Caco-2 (cell line): ENCODE measurements at regions not wholly inside any gene's neighbourhood (a gene's known extent, or its start where the extent isn't known, plus 50 kb on each side); places are given as distances from the start of the nearest gene placed in this dataset.

Experiments used
- BruUV-seq: library from RNA; stranded (reverse); fragments of 400-500 nt; replicated peaks from 2 replicates; lab custom pipeline; 2021; lab: Mats Ljungman, UMichigan
- CTCF ChIA-PET: fragments of 300-600 bp; sonication (Branson Sonifier 250); formaldehyde crosslinking; loops from one replicate; lab custom pipeline; 2022; ENCODE audit warnings: antibody characterized with exemption; lab: Charles Lee
- POLR2A ChIA-PET: fragments of 300-600 bp; sonication (Branson Sonifier 250); formaldehyde crosslinking; loops from one replicate; lab custom pipeline; 2022; ENCODE audit warnings: antibody characterized with exemption; lab: Charles Lee
- DNase-seq, 2 experiments: peaks; one replicate each; pipeline versions ENCODE4 v3.0.0 to v3.0.0-alpha.2; 2020 to 2022
- H3K27me3 ChIP-seq: replicated peaks from 2 replicates; pipeline ENCODE4 v1.6.0; 2011; ENCODE audit warnings: low read length; ENCODE audit not compliant: control insufficient read depth, insufficient read depth
- H3K36me3 ChIP-seq: 2 replicates; pipeline ENCODE4 v1.5.1; 2011; ENCODE audit warnings: low read length; ENCODE audit not compliant: control insufficient read depth, insufficient read depth
- H3K4me1 ChIP-seq: fragments of 250-450 bp; sonication (Bioruptor Pico); 2 replicates; pipeline ENCODE4 v1.5.1; 2020; ENCODE audit warnings: mild to moderate bottlenecking
- H3K4me3 ChIP-seq: 2 replicates; pipeline ENCODE4 v1.5.1; 2011; ENCODE audit warnings: low read depth, mild to moderate bottlenecking, control low read depth, low read length
- H3K9me3 ChIP-seq: fragments of 250-450 bp; sonication (Bioruptor Pico); 2 replicates; pipeline ENCODE4 v1.5.1; 2020; ENCODE audit warnings: mild to moderate bottlenecking, moderate library complexity
- H3K27ac Mint-ChIP-seq: one replicate; pipeline ENCODE4 v1.8.0; 2022; ENCODE audit warnings: mixed read lengths; ENCODE audit not compliant: unreplicated experiment
- H3K27me3 Mint-ChIP-seq: one replicate; pipeline ENCODE4 v1.8.0; 2022; ENCODE audit warnings: mixed read lengths; ENCODE audit not compliant: insufficient read depth, unreplicated experiment
- H3K36me3 Mint-ChIP-seq: one replicate; pipeline ENCODE4 v1.8.0; 2022; ENCODE audit warnings: mild to moderate bottlenecking, mixed read lengths; ENCODE audit not compliant: insufficient read depth, unreplicated experiment
- H3K4me1 Mint-ChIP-seq: one replicate; pipeline ENCODE4 v1.8.0; 2022; ENCODE audit warnings: low read depth, mixed read lengths; ENCODE audit not compliant: unreplicated experiment
- H3K4me3 Mint-ChIP-seq: one replicate; pipeline ENCODE4 v1.8.0; 2022; ENCODE audit warnings: mild to moderate bottlenecking, moderate library complexity, mixed read lengths; ENCODE audit not compliant: unreplicated experiment
- H3K9me3 Mint-ChIP-seq: one replicate; pipeline ENCODE4 v1.8.0; 2022; ENCODE audit warnings: mixed read lengths; ENCODE audit not compliant: unreplicated experiment
- CTCF ChIP-seq, 2 experiments: fragments of 200-600 bp in 1 of 2; IDR thresholded peaks; 1 replicate in 1 of 2; 2 replicates in 1 of 2; pipeline versions ENCODE4 v1.5.1 to v1.8.0; 2011 to 2022; ENCODE audit warnings: antibody characterized with exemption in 1 of 2, control low read depth in 1 of 2, inconsistent platforms in 1 of 2, low read depth in 1 of 2, low read length in 1 of 2, mild to moderate bottlenecking in 1 of 2, moderate library complexity in 1 of 2; ENCODE audit not compliant: insufficient read depth in 1 of 2, severe bottlenecking in 1 of 2, unreplicated experiment in 1 of 2
- intact Hi-C: fragments of 100-400 bp; cut with micrococcal nuclease; formaldehyde crosslinking; loops from one replicate; pipeline ENCODE4 v1.10.0; 2022; ENCODE audit not compliant: unreplicated experiment

GRCh38 chr15:95676500-95676899, 654.0 kb upstream of the NR2F2 start:
- POLR2A ChIA-PET = no interaction called here

GRCh38 chr15:95679847-95680582, 650.5 kb upstream of the NR2F2 start:
- BruUV-seq = no TSS peak
- Histone ChIP-seq H3K27me3 (no peaks in the 10 kb centered on the region), H3K4me1 (no peaks in the 10 kb centered on the region), H3K4me3 (no peak overlapping the region), H3K9me3 (no peaks in the 10 kb centered on the region), H3K36me3 (no peaks in the 10 kb centered on the region)
- Mint-ChIP-seq H3K4me3 (no peak overlapping the region), H3K4me1 (no peaks in the 10 kb centered on the region), H3K36me3 (no peaks in the 10 kb centered on the region), H3K9me3 (no peaks in the 10 kb centered on the region), H3K27me3 (no peaks in the 10 kb centered on the region), H3K27ac (no peak overlapping the region)
- no peak for TF ChIP-seq CTCF (IDR thresholded peaks at IDR 0.05; ENCODE audit: insufficient read depth in 1 of 2, low read depth in 1 of 2, low read length in 1 of 2, severe bottlenecking in 1 of 2, unreplicated experiment in 1 of 2)
- intact Hi-C loops = no loop called here
- ChIA-PET CTCF (no interaction called here), POLR2A (no interaction called here)
- no peak for DNase-seq

More at GRCh38 chr15:95676500-95676899, 654.0 kb upstream of the NR2F2 start:
- peaks cover 4% of the 10 kb centered on the region for H3K36me3 Mint-ChIP-seq
- no peaks in the 10 kb centered on the region for H3K9me3 Mint-ChIP-seq
- H3K27ac Mint-ChIP-seq = no peak overlapping the region
- H3K4me1 Mint-ChIP-seq = no peaks in the 10 kb centered on the region
- no TSS peak for BruUV-seq
- intact Hi-C loops = no loop called here
- Histone ChIP-seq H3K27me3 (no peaks in the 10 kb centered on the region; the same call in 1 of the 2 replicates), H3K36me3 (no peaks in the 10 kb centered on the region), H3K4me1 (no peaks in the 10 kb centered on the region), H3K4me3 (no peak overlapping the region), H3K9me3 (no peaks in the 10 kb centered on the region)
- no peak for TF ChIP-seq CTCF (IDR thresholded peaks at IDR 0.05; ENCODE audit: insufficient read depth in 1 of 2, low read depth in 1 of 2, low read length in 1 of 2, severe bottlenecking in 1 of 2, unreplicated experiment in 1 of 2)
- no peak for DNase-seq
- CTCF ChIA-PET = no interaction called here
- H3K4me3 Mint-ChIP-seq = no peak overlapping the region
- H3K27me3 Mint-ChIP-seq = peaks cover 4% of the 10 kb centered on the region

- no peaks in the 10 kb centered on the region for H3K9me3 Mint-ChIP-seq
- no peaks in the 10 kb centered on the region for H3K27me3 Mint-ChIP-seq
- POLR2A ChIA-PET = no interaction called here
- no peaks in the 10 kb centered on the region for H3K36me3 Mint-ChIP-seq
- no peak overlapping the region for H3K4me3 Mint-ChIP-seq
- no peaks in the 10 kb centered on the region for H3K4me1 ChIP-seq
- no peak overlapping the region for H3K27ac Mint-ChIP-seq
- no peak overlapping the region for H3K4me3 ChIP-seq
- CTCF ChIA-PET = no interaction called here
- H3K36me3 ChIP-seq = no peaks in the 10 kb centered on the region
- no peaks in the 10 kb centered on the region for H3K9me3 ChIP-seq
- intact Hi-C loops = no loop called here
- H3K27me3 ChIP-seq = no peaks in the 10 kb centered on the region
- no peak for TF ChIP-seq CTCF (IDR thresholded peaks at IDR 0.05; ENCODE audit: insufficient read depth in 1 of 2, low read depth in 1 of 2, low read length in 1 of 2, severe bottlenecking in 1 of 2, unreplicated experiment in 1 of 2)
- DNase-seq = no peak
- H3K4me1 Mint-ChIP-seq = no peaks in the 10 kb centered on the region
- no TSS peak for BruUV-seq
These were observed 649.8 kb upstream of the NR2F2 start for GRCh38 chr15:95680728-95681127.
